Esophagus squamous epithelium (tissue), 4 donors: ENCODE measurements at regions not wholly inside any gene's neighbourhood (a gene's known extent, or its start where the extent isn't known, plus 50 kb on each side); places are given as distances from the start of the nearest gene placed in this dataset.

Experiments
- POLR2A ChIP-seq, 4 donors: fragments of 450-650 bp; IDR thresholded peaks; one replicate each; pipeline ENCODE4 v1.6.1; 2017; ENCODE audit warnings: antibody characterized with exemption in 4 of 4, mild to moderate bottlenecking in 4 of 4, moderate library complexity in 3 of 4
- TF ChIP-seq, protein P1 (sequence below), 6 experiments: fragments of 450-650 bp in 4 of 6; fragments of 200-600 bp in 2 of 6; sonication (generic) in 2 of 6; IDR thresholded peaks; one replicate each; pipeline ENCODE4 v1.5.1; 2016 to 2019; ENCODE audit warnings: antibody characterized with exemption in 6 of 6, mild to moderate bottlenecking in 4 of 6, moderate library complexity in 4 of 6

DNA sequence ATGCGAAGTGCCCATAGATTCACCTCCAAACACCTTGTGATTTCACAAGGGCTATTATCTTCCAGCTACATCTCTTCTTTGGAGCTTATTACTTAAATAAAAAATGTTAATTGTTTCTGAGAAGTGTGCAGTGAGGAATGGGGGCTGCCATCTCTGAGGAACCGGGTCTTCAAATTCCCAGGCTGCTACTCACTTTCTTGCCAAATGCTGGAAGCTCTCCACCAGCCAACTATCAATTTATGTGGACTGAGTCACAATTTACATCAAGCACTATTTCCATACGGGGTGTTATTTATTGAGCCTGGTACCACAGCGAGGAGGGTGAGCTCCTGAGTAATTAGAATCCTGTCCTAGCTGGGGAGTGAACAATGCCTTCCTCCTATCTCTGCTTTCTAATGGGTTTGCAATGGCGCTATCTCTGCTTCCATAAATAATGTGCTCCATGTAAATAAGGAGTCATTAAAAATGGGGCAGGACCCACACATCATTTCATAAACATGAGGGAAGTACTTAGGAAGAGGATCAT is 898.3 kb downstream of the VRK1 start:
- TF ChIP-seq, protein P1, sequence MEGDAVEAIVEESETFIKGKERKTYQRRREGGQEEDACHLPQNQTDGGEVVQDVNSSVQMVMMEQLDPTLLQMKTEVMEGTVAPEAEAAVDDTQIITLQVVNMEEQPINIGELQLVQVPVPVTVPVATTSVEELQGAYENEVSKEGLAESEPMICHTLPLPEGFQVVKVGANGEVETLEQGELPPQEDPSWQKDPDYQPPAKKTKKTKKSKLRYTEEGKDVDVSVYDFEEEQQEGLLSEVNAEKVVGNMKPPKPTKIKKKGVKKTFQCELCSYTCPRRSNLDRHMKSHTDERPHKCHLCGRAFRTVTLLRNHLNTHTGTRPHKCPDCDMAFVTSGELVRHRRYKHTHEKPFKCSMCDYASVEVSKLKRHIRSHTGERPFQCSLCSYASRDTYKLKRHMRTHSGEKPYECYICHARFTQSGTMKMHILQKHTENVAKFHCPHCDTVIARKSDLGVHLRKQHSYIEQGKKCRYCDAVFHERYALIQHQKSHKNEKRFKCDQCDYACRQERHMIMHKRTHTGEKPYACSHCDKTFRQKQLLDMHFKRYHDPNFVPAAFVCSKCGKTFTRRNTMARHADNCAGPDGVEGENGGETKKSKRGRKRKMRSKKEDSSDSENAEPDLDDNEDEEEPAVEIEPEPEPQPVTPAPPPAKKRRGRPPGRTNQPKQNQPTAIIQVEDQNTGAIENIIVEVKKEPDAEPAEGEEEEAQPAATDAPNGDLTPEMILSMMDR (IDR thresholded peaks at IDR 0.05) = no peak
- no peak for TF ChIP-seq POLR2A (IDR thresholded peaks at IDR 0.05)
